NCI-H128 (cell line): ENCODE measurements at regions not wholly inside any gene's neighbourhood (a gene's known extent, or its start where the extent isn't known, plus 50 kb on each side); places are given as distances from the start of the nearest gene placed in this dataset.
"Not testable (repeated sequence)": the region's sequence is repeated elsewhere in the genome, so short reads cannot be mapped to it uniquely, and the experiment has no call there.

Experiments used
- DNase-seq: peaks from one replicate; lab custom pipeline; 2025; ENCODE audit not compliant: unreplicated experiment; lab: John Stamatoyannopoulos, UW

DNA sequence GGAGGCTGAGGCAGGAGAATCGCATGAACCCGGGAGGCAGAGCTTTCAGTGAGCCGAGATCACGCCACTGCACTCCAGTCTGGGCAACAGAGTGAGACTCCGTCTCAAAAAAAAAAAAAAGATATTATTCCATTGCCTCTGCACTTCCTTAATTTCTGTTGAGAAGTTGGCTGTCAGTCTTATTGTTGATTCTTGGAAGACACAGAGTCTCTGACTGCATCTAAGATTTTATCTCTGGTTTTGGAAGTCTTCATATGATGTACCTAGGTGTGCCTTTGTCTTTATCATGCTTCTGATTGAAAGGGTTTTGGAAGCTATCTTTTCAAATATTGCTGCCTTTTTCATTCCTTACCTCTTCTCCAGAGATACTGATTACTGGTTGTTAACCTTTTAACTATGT is 160.4 kb downstream of the NPIPB11 start:
- DNase-seq, result not testable (repeated sequence)

DNA sequence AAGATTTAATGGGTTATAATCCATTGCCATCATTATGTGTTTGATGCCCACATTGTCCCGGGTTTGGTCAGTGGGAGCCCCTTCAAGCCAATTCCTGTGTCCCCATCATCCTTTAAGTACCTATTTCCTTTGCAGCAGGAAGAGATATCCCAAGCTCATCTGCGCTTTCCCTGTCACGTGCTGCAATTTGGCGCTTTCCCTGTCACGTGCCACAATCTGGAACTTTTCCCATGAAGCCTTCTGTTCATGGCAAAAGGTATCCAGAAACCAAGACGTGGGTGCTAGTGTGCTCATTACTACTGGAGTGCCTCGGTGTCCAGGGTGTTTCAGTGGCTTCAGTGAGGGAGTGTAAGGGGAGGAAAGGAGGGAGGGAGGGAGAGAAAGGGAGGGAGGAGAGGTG is 168.5 kb downstream of the NPIPB11 start:
- no peak for DNase-seq

DNA sequence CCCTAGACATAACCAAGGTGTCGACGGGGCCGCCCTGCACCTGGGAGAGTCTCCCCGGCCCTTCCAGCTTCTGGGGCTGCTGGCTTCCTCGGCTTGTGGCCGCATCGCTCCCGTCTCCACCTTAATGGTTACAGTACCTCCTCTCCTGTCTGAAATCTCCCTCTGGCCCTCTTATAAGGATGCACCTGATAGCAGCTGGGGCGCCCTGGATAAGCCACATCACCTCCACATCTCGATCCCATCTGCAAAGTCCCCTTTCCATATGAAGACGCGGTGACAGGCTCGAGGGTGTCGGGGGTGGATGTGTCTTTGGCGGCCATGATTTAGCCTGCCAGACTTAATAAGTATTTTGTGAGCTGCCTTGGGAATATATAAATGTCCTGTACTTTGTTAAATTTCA is 169.0 kb downstream of the NPIPB11 start:
- not testable (repeated sequence) for DNase-seq

DNA sequence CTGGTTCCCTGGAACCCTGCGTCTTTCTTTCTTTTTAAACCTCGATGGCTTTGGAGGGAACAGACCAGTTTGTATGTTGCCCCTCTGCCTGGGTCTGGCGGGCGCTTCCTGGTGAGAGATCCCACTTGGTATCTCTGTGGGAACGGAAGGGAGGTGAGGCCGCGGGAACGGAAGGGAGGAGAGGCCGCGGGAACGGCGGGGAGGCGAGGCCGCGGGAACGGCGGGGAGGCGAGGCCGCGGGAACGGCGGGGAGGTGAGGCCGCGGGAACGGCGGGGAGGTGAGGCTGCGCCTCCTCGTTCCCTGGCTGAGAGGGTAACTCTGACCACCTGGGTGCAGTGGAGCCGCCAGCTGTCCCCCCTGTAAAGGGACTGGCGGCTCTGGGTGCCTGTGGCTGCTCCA is 169.5 kb downstream of the NPIPB11 start:
- DNase-seq, result not testable (repeated sequence)

DNA sequence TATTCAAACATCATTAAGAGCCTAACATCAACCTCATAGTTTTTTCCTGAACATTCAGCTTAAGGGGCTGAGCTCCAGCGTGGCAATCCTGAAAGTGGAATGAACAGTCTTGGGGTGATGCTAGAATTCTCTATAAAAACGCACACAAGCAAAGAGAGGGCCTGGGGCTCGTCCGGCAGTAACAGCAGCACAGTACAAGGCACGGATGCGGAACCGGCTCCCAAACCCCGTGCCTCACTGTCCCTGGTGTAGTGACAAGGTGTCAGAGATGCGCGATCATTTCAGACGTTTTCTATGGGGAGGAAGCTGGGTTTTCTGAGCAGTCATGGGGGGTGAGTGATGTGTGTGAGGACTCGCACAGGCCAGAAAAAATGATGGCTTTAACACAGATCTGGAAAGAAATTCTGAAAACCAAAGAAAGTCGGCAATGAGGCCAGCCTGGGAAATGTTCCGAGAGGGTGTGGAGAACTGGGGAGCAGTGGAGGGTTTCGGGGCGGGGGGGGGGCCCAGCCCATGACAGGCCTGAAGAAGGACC is 170.6 kb downstream of the NPIPB11 start:
- not testable (repeated sequence) for DNase-seq

DNA sequence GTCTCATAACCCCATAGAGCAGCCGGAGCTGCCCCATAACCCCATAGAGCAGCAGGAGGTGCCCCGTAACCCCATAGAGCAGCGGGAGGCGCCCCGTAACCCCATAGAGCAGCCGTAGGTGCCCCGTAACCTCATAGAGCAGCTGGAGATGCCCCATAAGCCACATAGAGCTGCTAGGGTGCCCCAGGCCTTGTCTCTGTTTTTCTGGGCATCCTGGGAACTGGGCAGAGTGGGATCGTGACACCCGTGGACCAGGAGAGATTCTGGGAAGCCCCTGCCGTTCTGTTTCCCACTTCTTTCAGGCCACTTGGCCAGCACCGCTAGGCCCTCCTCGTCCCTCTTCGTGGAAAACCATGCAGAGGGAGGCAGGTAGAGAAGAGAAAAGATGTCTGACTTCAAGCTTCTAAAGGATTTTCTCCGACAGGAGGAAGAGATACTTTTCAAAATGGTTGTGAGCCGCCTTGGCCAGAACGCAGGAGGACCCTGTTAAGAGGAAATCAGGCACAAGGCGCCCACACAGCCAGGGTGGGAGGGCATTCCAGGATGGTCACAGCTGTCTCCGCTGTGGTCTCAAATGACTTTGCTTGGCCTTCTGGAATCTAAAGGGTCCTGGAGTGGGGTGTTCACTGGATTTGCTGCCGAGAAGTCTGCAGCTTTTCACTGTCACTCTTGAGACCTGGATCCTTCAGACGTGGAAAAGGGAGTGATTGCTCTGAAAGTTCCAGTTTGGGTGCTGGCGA is 171.8 kb downstream of the NPIPB11 start:
- not testable (repeated sequence) for DNase-seq

DNA sequence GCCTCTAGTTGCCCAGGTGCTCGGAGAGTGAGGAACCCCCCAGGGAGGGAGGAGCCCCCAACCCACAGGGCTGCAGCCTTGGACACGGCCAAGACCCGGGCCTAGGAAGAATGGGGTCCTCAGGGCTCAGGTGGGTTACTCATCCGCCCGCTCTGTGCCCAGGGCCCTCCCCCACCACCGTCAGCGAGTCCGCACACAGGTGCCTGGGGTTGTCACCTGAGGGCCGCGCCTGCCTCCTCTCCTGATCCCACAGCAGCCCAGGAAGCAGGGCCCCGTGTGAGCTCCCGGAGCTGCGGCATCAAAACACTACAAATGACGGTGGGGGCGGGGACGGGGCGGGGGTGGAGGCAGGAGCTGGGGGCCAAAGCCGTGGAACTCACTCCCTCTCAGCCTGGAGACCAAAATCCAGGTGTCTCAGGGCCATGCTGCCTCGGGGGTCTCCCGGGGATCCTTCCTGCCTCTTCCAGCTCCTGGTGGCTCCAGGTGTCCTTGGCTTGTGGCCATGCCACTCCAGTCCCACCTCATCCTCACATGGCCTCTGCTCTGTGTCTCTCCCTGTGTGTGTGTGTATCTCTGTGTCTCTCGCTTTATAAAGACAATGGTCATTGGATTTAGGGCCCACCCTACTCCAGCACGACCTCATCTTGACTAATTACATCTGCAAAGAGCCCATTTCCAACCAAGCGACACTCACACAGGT is 172.7 kb downstream of the NPIPB11 start:
- DNase-seq, result not testable (repeated sequence)

DNA sequence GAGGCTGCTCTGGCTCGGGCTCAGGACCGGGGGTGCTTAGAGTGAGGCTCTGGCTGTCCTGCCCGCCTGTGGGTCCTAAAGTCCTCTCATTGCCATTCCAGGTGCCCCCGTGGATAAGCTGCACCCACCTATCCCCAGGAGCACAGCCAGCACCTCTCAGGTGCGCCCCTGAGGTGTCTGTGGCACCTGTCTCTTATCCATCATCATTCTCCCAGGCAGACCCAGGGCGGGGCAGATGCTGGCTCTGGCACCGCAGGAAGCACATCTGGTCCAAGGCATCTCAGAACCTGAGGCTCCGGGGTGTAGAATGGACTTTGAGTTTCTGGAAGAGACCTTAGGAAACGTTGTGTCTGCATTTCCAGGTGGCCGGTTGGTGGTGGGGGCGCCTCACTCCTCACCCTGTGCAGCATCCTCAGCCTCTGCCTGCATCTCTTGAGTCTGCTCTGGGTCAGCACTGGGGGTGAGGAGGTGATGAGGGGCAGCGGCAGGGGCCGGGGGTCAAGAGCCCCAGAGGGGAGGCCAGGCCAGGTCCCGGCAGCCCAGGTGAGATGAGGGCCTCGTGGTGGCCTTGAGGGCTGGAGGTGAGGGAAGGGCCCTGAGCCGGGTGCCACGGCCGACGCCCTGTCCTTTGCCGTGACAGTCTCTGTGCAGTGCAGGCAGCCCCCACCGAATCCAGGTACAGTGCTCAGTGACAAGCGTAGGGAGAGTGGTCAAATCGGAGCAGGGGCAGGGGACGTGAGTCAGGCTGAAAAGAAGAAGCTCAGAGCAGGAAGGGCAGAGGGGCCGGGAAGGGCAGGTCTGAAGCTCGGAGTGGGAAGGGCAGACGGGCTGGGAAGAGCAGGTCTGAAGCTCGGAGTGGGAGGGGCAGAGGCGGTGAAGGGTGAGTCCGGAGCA is 173.5 kb downstream of the NPIPB11 start:
- no peak for DNase-seq

DNA sequence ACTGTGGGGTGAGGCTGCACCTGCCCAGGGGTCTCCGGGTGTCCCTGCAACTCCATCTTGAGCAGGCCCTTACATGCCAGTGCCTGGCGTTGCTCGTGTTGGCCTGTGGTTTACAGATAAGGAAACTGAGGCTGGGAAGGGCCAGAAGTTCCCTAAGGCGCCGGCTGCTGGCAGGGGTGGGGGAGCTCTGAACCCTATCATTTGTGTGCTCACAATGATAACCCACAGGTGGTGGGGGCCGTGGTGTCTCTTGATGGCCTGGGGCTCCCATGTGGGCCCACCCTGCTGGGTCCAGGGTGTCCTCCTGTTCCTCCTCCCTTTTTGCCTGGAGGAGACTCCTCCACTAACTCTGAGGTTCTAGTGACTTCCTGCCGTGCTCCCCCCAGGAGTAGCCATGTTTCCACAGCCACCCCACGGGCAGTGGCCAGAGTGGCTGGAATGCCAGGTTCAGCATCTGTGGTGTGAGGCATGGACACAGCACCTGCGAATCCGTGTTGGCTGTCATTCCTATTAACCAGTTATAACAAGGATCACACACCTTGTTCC is 174.3 kb downstream of the NPIPB11 start:
- not testable (repeated sequence) for DNase-seq

DNA sequence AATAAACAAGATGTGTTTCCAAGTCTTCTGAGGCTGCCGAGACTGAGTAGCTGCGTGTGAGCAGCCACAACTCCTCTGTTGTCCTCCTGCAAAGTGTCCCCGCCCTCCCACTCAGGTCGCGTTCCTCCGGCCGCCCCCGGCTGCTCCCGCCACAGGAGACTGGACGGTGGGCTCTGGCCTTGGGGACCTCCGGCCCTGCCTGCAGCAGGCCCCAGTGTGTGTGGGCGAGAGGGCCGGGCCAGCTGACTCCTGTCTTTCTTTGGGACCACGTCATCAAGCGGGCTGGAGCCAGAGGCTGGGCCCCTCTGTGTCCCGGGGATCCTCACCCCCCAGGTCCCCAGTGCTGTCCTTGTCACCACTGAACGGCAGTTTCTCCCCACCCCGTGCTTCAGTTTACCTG is 175.3 kb downstream of the NPIPB11 start:
- no peak for DNase-seq

DNA sequence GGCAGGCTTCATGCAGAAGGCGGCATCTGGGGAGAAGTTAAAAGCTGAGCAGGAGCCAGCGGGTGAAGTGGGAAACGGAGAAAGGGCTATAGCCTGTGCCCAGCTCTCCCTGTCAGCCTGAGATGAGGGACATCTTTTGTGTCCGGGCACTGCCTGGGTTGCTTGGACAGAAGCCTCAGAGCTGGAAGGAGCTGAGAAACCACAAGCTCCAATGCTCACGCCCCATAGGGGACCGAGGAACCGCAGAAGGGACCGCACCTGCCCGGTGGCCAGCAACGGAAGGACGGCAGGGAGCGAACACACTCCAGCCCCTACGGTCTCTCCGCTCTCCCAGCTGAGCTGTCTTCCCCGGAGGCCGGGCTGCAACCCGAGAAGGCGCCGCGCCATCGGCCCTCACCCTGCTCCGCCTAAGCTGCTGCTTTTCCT is 175.8 kb downstream of the NPIPB11 start:
- no peak for DNase-seq

DNA sequence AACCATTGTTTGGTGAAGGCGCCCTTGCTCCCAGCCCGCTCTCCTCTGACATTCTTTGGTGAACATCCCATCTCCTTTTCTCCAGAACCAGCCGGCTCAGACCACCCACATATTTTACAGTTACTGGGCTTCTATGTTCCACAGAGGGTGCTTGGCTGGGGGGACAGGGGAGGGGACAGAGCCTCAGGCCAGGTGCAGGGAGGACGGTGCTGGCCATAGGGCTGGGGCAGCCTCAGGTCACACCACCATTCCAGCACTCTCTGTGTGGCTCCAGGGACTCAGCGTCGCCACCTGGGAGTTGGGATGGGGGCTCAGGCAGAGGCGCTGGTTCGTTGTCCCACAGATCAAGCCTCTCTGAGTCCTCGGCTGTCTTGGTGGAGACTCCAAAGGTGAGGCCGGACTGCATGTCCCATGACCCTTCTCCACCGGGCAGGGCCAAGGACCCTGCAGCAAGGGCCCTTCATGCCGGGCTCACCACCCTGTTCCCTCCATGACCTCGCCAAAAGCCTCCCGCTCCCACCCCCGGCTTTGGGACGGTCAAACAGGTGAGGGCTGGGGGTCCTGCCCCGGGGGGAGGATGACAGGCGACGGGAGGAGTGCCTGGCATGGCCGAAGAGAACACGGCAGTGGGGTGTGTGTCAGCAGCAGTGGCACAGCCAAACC is 176.4 kb downstream of the NPIPB11 start:
- DNase-seq, result not testable (repeated sequence)

DNA sequence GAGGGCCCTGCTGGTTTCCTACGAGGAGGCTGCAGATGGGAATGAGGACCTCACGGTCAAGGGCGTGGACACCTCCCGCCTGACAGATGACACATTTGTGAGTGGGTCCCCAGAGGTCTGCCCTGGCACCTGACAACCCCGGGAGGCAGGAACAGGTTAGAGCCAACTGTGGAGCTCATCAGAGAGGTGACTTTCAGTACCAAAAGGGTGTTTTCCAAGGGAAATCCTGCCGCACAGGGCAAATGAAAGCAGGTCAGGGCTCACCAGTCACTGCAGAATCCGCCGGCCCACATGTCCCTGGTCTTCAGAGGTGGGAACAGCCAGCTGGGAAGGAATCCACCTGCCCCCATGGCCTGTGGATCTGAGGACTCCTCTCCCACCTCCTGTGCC is 176.9 kb downstream of the NPIPB11 start:
- not testable (repeated sequence) for DNase-seq

DNA sequence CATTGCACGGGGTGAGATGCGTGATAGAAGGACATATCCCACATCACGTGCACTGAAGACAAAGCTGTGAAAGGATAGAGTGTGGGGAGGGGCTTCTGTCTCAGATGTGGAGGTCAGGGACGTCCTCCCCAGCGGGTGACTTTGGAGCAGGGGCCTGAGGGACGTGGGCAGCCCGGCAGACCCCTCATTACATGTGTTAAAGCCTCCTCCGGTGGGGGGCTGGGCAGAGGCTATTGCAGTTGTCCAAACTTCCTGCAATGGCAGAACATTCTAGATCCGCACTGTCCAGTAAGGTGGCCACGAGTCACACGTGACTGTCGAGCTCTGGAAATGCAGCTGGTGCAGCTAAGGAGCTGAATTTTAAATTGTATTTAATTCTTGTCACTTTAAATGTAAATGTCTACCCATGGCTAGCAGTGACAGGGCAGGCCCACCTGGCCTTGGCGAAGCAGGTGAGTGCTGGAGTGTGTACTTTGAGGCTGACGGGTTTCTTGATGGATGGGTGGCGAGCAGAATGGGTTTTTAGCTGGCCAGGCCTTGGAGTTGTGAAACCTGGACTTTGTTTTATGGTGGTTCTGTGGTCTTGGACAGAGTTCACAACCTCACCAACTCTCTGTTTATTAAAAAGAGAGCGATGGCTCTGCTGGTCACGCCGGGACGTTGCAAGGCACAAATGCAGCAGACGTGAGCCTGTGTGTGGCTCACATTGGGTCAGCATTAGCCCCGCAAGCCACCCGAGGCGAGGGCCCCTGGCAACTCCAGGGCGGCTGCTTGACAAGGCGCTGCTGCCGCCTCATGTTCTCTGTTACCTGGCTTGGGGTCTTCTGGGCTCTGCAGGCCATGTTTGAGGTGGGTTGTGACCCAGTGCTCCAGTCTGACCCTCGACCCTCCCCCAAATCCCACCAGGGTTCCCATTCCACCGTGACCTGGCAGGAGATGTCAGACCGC is 177.6 kb downstream of the NPIPB11 start:
- not testable (repeated sequence) for DNase-seq

DNA sequence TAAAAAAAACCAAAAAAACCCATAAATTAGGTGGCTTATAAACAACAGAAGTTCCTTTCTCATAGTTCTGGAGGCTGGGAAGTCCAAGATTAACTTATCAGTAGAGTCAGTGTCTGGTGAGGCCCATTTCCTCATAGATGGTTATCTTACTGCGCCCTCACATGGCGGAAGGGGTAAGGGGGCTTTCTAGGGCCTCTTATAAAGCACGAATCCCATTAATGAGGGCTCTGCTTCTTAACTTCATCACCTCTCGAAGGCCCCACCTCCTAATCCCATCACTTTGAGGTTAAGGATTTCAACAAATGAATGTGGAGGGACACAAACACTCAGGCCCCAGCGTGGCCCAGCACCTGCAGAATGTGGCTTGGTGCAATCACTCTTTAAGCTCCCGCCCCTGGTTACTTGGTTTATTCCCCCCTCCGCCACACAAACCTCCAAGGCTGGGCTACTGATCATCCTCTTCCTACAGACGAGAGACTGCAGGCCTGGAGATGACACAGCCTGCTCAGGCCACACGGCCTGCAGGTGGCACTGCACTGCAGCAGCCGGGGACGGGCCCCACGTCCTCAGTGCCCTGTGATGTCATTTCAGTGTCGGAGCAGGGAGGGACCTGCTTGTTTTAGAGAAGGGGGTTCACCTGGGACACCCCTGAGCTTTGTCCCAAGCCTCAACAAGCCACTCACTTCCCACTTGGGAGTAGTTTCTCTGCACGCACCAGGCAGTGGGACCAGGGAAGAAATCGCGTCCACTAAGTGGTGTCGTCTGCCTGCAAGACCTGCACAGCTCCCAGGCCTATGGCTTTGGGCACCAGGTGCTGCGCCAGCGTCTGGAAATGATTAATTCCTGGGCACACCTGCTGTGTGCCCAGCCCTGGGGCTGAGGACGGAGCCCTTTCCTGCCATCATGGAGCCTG is 178.5 kb downstream of the NPIPB11 start:
- DNase-seq, result not testable (repeated sequence)

DNA sequence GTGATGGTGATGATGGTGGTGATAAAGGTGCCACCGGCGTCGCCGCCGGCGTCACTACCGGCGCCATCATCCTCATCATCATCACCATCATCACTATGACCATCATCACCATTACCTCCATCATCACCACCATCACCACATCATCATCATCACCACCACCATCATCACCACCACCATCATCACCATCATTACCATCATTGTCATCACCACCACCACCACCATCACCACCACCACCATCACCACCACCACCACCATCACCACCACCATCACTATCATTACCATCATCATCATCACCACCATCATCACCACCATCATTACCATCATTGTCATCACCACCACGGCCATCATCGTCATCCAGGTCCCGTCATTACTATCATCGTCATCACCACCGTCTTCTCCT is 179.7 kb downstream of the NPIPB11 start:
- no peak for DNase-seq

DNA sequence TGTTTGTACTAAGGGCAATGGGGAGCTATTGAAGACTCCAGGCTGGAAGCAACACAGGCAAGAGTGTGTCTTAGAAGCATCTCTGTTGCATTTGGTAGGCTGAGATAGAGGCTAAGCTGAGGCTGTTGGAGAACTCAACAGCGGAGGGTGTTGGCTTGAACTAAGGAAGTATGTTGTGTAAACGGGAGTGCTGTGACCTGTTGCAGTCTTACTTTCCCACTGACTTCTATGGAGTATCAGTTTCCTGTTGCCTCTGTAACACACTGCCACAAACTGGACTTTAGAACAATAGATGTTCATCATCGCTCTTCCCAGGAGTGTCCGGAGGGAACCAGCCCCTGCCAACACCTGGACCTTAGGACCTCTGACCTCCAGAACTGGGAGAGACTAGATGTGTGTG is 181.8 kb downstream of the NPIPB11 start:
- DNase-seq, result not testable (repeated sequence)

DNA sequence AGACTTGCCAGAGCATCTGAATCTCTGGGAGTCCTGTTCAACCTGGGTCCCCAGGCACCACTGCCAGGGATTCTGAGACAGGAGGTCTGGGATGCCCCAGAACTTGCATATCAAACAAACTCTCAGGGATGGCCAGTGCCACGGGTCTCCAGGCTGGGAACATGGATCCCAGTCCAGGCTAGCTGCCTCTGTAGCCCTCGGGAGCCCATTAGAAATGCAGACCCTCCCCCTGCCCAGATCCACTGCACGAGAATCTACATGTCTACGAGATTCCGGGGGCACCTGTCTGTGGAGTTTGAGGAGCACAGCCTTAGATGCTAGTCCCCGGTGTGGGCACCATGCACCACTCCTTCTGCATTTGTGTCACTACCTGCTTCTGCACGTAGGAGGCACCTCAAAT is 183.9 kb downstream of the NPIPB11 start:
- not testable (repeated sequence) for DNase-seq
